GM03348 (cell line): ENCODE measurements at regions not wholly inside any gene's neighbourhood (a gene's known extent, or its start where the extent isn't known, plus 50 kb on each side); places are given as distances from the start of the nearest gene placed in this dataset.

Source experiments
- DNase-seq: peaks from one replicate; pipeline ENCODE4 v3.0.0; 2012; ENCODE audit warnings: low spot score

DNA sequence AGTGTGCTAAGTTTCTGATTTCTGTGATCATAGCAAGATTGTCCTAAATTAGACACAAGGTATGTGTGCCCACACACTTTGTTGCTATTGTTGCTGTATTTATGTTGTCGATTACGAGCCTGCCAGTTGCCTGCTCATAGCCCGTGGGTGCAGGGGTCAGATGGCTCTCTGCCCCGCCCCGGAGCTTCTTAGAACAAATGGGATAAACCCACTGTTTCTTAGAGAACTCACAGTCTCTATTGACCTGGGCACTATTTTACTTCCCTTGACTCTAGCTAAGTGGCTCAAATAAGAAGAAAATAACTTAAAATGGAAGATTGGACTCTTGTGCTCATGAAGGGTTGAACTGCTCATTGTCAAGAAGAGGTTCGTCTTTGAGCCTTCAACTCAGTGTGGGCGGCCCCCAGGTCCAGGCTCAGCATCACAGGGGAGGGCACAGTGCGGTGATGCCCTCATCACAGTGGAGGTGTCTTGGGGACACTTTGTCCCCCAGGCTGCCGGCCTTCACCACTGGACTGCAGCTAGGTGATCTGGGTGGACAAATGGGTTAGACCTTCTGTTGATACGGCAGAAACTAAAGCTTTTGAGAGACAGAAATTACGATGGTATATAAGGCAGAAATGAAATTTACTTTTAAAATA, 155.5 kb downstream of the TENT4A start:
- DNase-seq = no peak

DNA sequence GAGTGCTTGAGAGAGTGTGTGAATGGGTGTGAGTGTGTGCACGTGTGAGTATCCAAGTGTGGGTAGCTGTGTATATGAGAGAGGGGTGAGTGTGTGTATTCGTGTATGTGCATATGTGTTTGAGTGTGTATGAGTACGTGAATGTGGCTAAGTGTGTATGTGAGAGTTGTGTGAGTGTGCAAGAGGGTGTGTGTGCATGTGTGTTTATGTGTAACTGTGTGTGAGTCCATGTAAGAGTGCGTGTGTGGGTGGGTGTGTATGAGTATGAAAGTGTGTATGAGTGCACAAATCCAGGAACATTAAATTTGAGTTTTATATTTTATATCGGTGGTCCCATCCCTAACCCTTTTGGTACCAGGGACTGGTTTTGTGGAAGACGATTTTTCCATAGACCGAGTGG, 156.4 kb downstream of the TENT4A start:
- no peak for DNase-seq

DNA sequence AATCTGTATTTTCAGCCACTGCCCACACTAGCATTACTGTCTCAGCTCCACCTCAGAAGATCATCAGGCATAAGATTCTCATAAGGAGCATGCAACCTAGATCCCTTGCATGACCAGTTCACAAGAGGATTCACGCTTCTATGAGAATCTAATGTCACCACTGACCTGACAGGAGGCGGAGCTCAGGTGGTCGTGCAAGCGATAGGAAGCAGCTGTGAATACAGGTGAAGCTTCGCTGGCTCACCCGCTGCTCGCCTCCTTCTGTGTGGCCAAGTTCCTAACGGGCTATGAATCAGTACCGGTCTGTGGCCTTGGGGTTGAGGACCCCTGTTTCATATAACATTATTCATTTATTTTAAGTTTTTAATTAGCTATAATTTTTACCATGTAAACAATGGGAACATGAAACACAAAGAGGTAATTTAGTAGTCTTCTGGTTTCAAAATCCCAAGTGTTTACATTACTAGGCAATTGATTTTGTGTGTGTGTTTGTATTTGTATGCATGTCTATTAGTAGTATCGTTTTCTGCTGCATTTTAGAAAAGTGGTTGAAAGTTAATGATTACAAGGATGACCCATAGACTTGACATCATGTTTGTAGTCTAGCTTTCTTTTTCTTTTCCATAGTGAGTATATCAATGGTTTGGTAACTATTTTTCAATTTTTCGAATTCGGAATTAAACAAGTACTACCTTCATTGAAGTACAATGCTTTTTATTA, 159.4 kb downstream of the TENT4A start:
- DNase-seq = no peak

DNA sequence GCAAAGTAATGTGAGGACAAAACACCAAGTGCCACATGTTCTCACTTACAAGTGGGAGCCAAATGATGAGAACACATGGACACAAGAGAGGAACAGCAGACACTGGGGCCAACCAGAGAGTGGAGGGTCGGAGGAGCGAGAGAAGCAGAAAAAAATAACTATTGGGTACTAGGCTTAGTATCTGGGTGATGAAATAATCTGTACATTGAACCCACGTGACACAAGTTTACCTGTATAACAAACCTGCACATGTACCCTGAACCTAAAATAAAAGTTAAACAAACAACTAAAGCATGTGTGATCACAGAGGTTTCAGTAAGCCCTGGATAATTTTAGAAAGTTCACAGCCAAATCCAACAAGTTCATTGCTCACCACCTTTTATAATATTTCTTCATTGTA, 160.1 kb downstream of the TENT4A start:
- DNase-seq = no peak

DNA sequence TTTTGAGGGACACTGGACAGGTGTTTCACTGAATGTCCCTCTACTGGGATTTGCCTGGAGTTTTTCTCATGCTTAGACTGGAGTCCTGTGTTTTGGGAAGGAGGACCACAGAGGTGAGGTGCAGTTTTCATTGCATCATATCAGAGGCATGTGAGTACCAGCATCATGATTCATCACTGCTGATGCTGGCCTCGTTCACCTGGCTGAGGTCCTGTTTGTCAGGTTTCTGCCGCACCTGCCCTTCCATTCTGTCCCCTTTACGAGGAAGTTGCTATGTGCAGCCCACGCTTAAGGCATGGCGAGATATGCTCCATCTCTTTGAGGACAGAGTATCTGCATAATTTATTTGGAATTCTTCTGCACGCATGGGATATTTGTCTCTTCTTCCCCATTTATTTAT, 162.1 kb downstream of the TENT4A start:
- no peak for DNase-seq

DNA sequence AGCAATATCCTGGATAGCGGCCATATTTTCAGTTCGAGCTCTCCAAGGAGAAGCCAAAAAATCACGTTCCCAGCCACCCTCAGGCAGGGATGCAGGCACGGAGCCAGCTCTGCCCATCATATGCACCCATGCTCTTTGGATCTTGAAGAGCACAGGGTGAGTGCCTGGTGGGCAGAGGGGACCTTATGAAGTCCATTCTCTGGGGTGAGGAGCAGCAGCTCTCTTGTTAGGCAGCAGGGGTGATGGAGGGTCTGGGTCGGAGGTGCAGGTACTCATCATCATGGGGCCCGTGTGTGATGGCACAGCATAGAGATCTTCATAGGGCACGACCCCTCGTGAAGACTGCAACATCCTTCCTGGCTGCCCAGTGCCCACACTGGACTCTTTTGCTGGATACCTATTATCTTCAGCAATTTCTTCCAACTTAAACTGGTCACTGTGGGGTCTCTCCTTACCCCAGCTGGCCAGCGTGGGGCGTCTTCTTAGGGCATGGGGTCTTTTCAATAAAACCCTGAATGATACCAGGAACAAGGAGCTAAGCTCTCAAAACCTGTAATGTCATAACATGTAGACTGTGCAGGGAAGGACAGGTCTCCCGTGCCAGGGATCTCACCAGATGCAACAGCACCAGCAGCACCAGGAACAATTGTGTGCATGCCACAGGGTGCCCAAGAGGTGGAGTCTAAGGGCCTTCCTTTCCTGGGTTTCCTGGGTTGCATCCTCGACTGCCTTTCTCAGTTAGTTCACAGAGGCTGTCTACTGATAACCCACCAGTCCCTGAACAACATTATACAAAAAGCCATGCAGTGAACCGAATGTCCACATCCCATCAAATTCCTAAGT, 165.0 kb downstream of the TENT4A start:
- DNase-seq = no peak

DNA sequence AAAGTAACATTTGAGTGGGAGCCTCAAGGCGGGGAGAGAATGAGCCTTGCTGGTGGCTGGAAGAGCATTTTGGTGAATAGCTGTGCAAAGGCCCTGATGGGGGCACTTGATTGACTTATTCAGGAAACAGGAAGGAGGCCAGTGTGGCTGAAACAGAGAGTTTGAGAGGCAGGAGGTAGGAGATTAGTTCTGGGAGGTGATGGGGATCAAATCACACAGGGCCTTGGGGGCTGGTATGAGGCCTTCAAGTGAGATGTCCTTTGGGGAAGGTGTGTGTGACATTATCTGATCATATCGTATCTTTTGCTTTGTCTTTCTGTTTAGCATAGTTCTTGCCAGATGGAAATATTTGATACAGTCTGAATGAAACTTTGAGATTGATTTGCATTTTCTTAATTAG, 172.3 kb downstream of the TENT4A start:
- no peak for DNase-seq

DNA sequence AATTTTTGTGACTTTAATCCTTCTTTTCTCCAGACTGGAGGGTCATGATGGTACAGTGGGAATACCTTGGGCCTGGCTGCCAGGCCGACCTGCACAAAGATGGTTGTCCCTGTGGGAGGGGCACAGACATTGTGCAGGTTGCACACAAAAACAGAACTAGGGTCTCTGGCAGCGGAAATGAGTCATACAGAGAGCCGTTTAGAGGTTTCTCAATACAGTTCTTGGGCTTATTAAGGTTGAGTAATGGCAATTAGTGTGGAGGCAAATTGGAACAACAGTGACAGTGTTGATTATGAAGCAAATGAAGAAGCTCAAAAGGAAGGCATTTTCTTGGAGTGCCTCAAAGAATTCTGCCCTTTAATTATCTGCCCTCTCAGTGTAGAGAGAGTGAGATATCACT, 173.6 kb downstream of the TENT4A start:
- DNase-seq = no peak

DNA sequence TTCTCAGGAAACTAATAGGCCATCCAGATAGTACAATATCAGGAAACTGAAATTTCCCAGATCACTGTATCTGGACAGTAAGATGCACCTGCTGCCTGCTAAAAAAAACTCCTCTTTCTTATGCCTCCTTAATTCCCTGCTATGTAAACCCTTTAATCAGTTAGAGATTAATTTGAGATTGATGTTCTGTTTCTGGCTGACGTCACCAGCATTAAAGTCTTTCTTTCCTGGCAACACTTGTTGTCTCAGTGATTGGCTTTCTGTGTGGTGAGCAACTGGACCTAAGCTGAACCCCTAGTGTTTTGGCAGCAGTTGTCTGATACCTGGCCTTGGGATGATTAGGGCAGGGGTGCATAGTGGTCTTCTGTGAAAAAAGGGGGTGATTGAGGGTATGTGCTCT, 175.8 kb downstream of the TENT4A start:
- no peak for DNase-seq

DNA sequence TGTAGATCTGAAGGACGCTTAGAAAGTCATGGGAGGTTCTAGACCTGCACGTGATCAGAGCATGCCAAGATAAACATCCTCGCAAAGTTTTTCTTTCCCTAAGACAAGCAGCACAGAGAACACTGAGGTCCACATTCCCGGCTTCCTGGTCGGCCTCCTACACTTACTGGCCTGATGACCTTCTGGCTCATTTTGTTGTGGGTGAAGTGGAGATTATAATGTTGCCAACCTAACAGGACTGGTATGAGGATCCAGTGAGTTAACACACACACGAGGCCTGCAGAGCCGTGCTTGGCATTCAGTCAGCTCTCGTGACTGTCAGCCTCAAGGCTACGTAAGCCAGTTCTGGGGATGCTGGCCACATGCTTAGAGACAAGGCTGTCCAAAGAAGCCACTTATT, 186.0 kb downstream of the TENT4A start:
- no peak for DNase-seq

DNA sequence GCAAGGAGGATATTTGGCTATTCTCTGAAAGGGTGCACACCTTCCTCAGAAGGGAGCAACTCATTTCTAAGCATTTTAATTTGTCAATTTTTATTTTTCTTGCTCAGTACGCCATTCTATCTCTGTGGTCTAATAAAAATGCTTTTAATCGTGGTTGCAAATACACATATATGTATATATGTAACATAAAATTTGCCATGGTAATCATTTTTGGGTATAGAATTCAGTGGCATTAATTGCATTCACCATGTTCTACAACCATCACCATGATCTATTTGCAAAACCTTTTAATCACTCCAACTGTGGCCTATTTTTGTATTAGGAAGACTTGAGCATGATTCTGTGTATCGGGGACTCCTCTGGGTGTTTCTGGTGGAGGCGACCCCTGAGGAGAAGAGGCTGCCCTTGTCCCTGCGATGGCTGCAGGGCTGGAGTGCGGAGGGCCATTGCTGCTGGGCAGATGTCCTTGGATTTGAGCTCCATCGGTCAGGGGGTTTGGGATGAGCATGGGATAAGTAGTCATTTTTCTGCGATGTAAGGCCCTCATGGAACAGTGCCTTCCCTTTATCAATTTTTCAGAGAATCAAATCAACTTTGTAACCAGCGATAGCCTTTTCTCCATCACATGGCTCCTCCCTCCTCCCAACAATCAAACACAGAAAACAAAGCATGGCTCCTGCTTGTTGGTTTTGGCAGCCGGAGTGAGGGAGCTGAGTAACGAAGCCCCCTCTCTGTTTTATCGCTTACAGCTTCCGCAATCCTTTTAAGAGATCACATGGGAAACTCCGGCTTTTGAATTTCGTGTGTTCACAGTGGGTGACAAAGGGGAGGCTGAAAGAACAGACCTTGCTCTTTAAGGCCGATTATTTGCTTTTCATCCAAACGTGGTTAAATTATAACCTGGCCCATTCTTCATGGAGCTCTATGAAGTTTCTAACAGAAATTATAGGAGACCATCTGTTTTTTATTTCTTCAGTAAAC, 187.3 kb downstream of the TENT4A start:
- DNase-seq = no peak

DNA sequence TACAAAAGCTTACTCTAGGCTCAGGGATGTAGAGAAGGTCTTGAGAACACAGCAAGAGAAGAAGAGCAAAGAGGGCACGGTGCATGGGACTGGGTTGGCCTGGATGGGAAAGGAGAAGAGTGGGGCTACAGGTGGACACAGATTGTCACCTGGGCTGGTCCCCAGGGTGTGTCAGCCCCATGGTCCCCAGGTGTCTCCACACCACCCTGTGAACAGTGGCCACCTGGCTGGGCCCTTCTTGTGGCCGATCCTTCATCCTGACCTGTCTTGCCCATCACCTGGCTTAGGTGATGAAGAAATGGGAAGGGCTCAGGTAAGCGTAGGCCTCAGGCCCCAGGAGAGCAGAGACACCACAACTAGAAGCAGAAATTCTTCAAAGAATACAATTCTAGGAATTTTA, 188.9 kb downstream of the TENT4A start:
- no peak for DNase-seq

DNA sequence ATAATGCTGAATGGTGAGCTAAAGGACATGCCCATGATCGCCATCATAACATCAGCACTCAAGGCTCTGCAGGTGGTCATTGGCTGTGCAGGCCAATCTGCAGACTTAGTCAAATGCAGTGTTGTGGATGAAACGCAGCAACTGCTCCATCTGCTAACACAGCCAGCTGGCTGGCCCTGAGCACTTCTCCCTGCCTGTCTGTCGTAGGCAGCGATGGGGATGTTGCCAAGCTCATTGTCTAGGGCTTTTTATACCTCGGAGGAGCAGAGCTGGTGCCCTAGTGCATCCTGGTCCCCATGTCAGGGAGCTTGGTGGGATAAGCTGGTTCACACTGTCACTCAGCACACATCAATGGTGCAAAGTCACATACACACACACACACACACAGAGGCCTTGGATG, 189.4 kb downstream of the TENT4A start:
- no peak for DNase-seq

DNA sequence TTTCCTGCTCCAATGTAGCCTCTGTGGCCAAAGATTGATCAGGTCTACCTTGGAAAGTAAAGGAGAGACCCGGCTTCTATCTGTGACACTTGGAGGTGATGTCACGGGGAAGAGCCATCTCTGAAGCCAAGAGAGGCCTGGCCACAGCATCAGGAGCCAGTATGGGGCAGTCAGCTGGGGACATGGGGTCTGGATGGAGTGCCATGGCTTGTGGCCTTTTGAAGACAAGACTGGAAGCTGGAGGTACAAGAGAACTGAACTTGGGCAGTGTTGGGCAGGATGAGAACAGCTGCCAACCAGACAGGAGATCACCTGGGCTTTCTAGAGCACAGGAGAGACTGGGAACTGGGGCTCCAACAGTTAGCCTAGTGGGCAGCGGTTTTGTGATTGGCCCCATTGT, 190.7 kb downstream of the TENT4A start:
- DNase-seq = no peak

DNA sequence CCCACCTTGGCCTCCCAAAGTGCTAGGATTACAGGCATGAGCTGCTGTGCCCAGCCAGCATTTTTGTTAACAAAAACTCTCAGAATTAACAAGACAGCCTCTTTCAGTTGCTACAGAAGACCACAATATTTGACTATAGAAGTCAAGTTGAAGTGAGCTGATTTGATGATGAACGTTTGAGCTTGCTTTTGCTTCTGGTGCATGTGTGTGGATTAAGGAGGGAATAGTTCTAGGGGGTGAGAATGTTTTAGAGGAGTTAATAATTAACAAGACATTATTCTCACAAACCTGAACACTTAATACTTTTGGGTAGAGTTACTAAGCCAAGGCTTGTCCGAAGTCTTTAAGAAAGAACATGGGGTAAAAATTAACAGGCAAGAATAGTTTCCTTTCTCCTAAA, 191.6 kb downstream of the TENT4A start:
- DNase-seq = no peak

DNA sequence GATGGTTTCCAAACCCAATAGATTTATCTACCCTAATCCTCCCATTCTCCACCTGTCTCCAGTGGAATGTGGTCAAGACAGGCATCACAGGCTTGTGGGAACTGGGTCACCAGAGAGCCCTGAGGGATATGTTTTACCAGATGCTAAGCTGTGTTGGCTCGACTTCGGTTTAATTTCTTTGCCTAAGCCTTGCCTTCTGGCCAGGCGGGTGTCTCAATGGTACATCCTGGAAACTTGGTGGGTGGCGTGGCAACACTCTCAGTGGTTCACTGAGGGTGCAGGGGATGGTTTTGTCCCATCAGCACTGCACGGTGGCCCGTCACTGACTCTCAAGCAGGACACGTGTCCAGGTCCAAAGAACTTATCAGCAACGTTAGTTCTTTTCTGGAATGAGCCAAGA, 192.2 kb downstream of the TENT4A start:
- DNase-seq = no peak

DNA sequence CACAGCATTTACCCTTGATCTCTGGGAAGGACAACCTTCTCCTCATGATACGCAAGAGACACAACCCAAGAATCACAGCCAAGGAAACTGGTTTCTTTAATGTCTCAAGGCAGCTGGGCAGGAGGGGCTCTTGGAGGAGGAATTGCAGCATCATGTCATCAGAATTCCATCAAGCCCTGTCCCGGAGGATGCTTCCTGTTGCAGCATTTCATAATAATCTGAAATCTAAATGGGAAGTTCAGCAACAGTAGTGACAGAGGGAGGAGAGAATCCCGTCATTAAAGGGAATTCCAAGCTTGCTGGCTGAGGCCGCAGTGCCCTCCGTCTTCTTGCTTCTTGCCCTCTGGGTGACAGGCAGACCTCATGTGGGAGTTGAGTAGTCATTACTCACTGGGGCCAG, 192.7 kb downstream of the TENT4A start:
- DNase-seq = no peak

DNA sequence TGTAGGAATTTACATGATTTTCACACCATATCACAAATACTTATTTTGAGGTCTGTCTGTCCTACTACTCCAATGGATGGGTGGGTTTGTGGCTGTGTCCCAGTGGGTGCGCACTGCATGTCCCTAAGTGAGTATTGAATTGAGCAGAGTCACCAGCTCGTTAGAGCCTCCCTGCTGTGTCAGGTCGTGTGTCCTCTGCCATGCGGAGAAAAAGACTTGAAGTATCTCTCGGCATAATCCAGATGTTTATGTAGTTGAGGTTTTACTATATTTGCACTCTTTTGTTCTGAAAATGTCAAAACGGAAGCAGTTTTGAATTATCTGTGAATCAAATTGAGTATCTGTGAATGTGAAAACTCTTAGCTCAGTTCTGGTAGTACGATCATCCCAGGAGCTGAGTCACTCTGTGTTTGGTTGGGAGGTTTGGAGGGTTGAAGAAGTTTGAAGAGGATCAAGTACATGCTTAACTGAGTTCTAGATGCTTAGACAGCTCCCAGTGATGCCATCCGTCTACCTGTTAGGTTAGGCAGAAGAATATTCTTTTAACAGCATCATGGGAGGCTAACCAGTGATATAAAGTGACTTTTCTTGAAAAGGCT, 194.2 kb downstream of the TENT4A start:
- DNase-seq = no peak

DNA sequence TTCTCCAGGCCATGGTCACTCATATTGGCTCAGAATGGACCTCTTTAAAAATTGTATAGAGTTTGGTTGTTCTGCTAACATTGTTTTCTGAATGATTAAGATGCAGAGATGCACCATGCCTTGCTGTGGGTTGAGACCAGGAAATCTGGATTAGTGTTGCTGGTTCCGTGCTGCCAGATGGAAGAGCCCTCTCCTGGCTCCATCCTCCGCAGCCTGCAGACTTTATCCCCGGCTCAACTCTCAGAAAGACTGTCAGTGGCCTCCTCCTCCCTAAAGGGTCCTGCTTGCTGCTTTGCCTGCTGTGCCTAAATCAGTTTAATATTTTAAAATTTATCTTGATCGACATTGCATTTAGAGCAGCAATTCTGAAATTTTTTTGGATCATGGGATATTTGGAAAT, 196.7 kb downstream of the TENT4A start:
- DNase-seq = no peak

DNA sequence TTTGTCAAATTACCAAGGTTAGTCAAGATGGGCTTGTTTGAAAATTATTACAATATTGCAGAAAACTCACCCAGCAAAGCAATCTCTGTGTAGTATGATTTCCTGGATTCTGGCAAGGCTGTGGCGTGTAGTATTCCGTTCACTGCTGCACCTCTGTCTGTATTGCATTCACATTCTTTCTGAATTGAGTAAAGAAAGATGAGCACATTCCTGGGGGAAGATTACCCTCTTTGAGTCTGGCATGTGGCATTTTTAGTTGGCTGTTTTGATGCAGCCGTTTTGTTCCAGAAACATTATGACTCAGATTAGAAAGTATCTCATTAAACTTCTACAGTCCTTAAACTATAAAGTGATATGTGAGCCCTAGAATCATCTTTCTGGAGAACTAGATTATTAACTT, 197.7 kb downstream of the TENT4A start:
- peak; percentile 14 for DNase-seq

DNA sequence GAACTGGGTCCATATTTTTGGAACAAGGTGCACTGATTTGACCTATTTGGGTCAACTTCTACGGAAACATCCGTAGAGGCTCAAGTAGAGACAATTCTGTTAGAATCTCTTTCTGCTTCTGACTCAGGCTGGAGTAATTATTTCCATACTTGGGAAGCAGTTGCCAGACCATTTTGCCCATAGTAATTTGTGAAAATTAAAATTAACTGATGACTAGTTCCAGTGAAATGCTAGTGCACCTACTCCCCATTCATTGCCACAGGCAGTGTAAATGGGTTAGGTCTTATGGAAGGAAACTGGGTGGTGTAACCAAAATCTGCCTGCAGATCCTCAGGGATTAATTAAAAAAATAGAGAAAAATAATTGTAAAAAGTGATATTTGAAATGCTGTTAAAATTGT, 201.1 kb downstream of the TENT4A start:
- DNase-seq = no peak

DNA sequence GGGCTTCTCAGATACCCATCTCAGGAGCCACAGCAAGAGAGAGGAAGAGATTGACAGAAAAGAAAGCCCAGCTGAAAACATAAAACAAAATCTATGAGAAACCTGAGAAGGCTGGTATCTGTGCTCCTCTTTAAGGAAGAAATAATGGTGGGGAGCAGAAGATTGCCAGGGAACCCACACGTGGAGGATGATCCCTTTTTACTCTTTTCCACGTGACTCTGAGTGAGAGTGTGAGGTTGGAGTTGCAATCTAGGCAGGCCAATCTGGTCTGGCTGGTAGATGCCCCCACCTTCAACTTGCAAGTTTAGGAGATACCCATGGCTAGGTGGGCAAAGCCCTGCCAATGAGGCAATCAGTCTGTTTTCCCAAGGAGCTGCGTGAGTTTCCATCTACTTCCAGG, 202.3 kb downstream of the TENT4A start:
- no peak for DNase-seq
